ENCODE measurements at regions not wholly inside any gene's neighbourhood (a gene's known extent, or its start where the extent isn't known, plus 50 kb on each side); places are given as distances from the start of the nearest gene placed in this dataset.

- TF ChIP-seq POLR2A (IDR thresholded peaks at IDR 0.05) = no peak
- TF ChIP-seq, protein P1, sequence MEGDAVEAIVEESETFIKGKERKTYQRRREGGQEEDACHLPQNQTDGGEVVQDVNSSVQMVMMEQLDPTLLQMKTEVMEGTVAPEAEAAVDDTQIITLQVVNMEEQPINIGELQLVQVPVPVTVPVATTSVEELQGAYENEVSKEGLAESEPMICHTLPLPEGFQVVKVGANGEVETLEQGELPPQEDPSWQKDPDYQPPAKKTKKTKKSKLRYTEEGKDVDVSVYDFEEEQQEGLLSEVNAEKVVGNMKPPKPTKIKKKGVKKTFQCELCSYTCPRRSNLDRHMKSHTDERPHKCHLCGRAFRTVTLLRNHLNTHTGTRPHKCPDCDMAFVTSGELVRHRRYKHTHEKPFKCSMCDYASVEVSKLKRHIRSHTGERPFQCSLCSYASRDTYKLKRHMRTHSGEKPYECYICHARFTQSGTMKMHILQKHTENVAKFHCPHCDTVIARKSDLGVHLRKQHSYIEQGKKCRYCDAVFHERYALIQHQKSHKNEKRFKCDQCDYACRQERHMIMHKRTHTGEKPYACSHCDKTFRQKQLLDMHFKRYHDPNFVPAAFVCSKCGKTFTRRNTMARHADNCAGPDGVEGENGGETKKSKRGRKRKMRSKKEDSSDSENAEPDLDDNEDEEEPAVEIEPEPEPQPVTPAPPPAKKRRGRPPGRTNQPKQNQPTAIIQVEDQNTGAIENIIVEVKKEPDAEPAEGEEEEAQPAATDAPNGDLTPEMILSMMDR (IDR thresholded peaks at IDR 0.05) = no peak
- Histone ChIP-seq H3K27me3 (no peaks in the 10 kb centered on the region), H3K9me3 (no peaks in the 10 kb centered on the region), H3K27ac (no peak overlapping the region), H3K4me3 (no peak overlapping the region), H3K4me1 (no peaks in the 10 kb centered on the region), H3K36me3 (replicated peaks in 1 of 2; ENCODE audit: insufficient read depth in 1 of 2, low read depth in 2 of 2) (no peaks in the 10 kb centered on the region)
- intact Hi-C loops (cut with DNase I) = no loop called here
- 11 to 27% methylated on average over 1 of the region's 1 CpG for WGBS, 2 donors
- no peak for DNase-seq
- ATAC-seq = no peak
Observed at GRCh38 chr2:116444256-116444872, 1370.1 kb upstream of the DDX18 start.

GRCh38 chr2:116450990-116451389, 1363.5 kb upstream of the DDX18 start:
- intact Hi-C loops (cut with DNase I) = no loop called here
- DNase-seq = no peak
- Histone ChIP-seq H3K9me3 (no peaks in the 10 kb centered on the region), H3K4me1 (no peaks in the 10 kb centered on the region), H3K36me3 (replicated peaks in 1 of 2; ENCODE audit: insufficient read depth in 1 of 2, low read depth in 2 of 2) (no peaks in the 10 kb centered on the region), H3K4me3 (no peak overlapping the region), H3K27ac (no peak overlapping the region), H3K27me3 (no peaks in the 10 kb centered on the region)
- WGBS, 2 donors = 62 to 68% methylated on average over 1 of the region's 1 CpG
- no peak for ATAC-seq
- TF ChIP-seq, protein P1 (IDR thresholded peaks at IDR 0.05) = no peak

- Histone ChIP-seq H3K4me3 (no peak overlapping the region), H3K36me3 (replicated peaks in 1 of 2; ENCODE audit: insufficient read depth in 1 of 2, low read depth in 2 of 2) (no peaks in the 10 kb centered on the region), H3K4me1 (no peaks in the 10 kb centered on the region), H3K27ac (no peak overlapping the region), H3K9me3 (no peaks in the 10 kb centered on the region), H3K27me3 (no peaks in the 10 kb centered on the region)
- WGBS, 2 donors = 40 to 45% methylated on average over 2 of the region's 2 CpGs
- TF ChIP-seq POLR2A (IDR thresholded peaks at IDR 0.05) = no peak
- TF ChIP-seq, protein P1 (IDR thresholded peaks at IDR 0.05) = no peak
- DNase-seq (no peak), ATAC-seq (no peak)
- intact Hi-C loops (cut with DNase I) = no loop called here
Observed at GRCh38 chr2:116452651-116453050, 1361.8 kb upstream of the DDX18 start.

- intact Hi-C loops (cut with DNase I) = no loop called here
- no peaks in the 10 kb centered on the region for H3K27me3 ChIP-seq
- 67 to 70% methylated on average over 2 to 4 of the region's 4 CpGs for WGBS, 2 donors
- no peaks in the 10 kb centered on the region for H3K36me3 ChIP-seq (replicated peaks in 1 of 2; ENCODE audit: insufficient read depth in 1 of 2, low read depth in 2 of 2)
- H3K9me3 ChIP-seq = no peaks in the 10 kb centered on the region
- TF ChIP-seq, protein P1 (IDR thresholded peaks at IDR 0.05) = no peak
- no peak for TF ChIP-seq POLR2A (IDR thresholded peaks at IDR 0.05)
- no peak overlapping the region for H3K27ac ChIP-seq
- no peak overlapping the region for H3K4me3 ChIP-seq
- no peak for DNase-seq
- no peaks in the 10 kb centered on the region for H3K4me1 ChIP-seq
- no peak for ATAC-seq
Observed at GRCh38 chr2:116456429-116456828, 1358.1 kb upstream of the DDX18 start.

DNA sequence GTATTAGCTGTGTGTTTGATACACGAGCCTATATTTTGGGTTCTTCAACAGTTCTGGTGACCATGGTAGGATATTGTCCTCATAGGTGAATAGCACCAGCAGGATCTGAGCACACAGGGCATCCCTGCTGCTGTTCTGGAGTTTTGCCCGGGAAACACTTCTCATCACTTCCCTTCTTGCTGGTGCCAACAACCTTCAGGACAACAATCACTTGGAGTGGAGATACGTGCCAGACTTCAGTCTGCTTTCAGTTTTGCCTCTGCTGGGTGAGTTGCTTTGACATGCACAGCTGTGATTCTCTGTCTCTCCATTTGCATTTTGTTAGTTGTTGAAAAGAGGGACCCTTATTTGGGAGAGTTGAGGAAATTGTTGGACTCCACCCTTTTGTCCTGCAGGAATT, 1347.2 kb upstream of the DDX18 start:
- H3K9me3 ChIP-seq = no peaks in the 10 kb centered on the region
- no peaks in the 10 kb centered on the region for H3K4me1 ChIP-seq
- WGBS, 2 donors = 21 to 24% methylated on average over 2 to 3 of the region's 3 CpGs
- H3K4me3 ChIP-seq = no peak overlapping the region
- no peak overlapping the region for H3K27ac ChIP-seq
- DNase-seq = no peak
- TF ChIP-seq, protein P1 (IDR thresholded peaks at IDR 0.05) = no peak
- TF ChIP-seq POLR2A (IDR thresholded peaks at IDR 0.05) = no peak
- intact Hi-C loops (cut with DNase I) = no loop called here
- H3K36me3 ChIP-seq (replicated peaks in 1 of 2; ENCODE audit: insufficient read depth in 1 of 2, low read depth in 2 of 2) = no peaks in the 10 kb centered on the region
- H3K27me3 ChIP-seq = no peaks in the 10 kb centered on the region
- no peak for ATAC-seq

All from body of pancreas (tissue), 4 donors.